Panc1 (cell line): ENCODE measurements at regions not wholly inside any gene's neighbourhood (a gene's known extent, or its start where the extent isn't known, plus 50 kb on each side); places are given as distances from the start of the nearest gene placed in this dataset.

Experiments
- SIN3A ChIP-seq: IDR thresholded peaks from 2 replicates; pipeline ENCODE4 v1.6.1; 2012; ENCODE audit warnings: low read depth, mild to moderate bottlenecking, low read length, moderate library complexity, borderline replicate concordance; ENCODE audit not compliant: insufficient read depth
- TF ChIP-seq, protein P1 (sequence below): fragments of 450-650 bp; IDR thresholded peaks from 2 replicates; pipeline ENCODE4 v1.5.1; 2017; ENCODE audit warnings: mild to moderate bottlenecking
- TF ChIP-seq, protein P2 (sequence below), 2 experiments: IDR thresholded peaks; 2 replicates each; pipeline ENCODE4 v1.6.1; 2011 to 2012; ENCODE audit warnings: low read depth in 2 of 2, control low read depth in 1 of 2, low read length in 1 of 2, mild to moderate bottlenecking in 1 of 2, moderate library complexity in 1 of 2; ENCODE audit not compliant: insufficient read depth in 1 of 2

GRCh38 chr1:214850432-214851050 is 232.0 kb upstream of the KCNK2 start:
- TF ChIP-seq, protein P1, sequence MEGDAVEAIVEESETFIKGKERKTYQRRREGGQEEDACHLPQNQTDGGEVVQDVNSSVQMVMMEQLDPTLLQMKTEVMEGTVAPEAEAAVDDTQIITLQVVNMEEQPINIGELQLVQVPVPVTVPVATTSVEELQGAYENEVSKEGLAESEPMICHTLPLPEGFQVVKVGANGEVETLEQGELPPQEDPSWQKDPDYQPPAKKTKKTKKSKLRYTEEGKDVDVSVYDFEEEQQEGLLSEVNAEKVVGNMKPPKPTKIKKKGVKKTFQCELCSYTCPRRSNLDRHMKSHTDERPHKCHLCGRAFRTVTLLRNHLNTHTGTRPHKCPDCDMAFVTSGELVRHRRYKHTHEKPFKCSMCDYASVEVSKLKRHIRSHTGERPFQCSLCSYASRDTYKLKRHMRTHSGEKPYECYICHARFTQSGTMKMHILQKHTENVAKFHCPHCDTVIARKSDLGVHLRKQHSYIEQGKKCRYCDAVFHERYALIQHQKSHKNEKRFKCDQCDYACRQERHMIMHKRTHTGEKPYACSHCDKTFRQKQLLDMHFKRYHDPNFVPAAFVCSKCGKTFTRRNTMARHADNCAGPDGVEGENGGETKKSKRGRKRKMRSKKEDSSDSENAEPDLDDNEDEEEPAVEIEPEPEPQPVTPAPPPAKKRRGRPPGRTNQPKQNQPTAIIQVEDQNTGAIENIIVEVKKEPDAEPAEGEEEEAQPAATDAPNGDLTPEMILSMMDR: no peak
- TF ChIP-seq, protein P2, sequence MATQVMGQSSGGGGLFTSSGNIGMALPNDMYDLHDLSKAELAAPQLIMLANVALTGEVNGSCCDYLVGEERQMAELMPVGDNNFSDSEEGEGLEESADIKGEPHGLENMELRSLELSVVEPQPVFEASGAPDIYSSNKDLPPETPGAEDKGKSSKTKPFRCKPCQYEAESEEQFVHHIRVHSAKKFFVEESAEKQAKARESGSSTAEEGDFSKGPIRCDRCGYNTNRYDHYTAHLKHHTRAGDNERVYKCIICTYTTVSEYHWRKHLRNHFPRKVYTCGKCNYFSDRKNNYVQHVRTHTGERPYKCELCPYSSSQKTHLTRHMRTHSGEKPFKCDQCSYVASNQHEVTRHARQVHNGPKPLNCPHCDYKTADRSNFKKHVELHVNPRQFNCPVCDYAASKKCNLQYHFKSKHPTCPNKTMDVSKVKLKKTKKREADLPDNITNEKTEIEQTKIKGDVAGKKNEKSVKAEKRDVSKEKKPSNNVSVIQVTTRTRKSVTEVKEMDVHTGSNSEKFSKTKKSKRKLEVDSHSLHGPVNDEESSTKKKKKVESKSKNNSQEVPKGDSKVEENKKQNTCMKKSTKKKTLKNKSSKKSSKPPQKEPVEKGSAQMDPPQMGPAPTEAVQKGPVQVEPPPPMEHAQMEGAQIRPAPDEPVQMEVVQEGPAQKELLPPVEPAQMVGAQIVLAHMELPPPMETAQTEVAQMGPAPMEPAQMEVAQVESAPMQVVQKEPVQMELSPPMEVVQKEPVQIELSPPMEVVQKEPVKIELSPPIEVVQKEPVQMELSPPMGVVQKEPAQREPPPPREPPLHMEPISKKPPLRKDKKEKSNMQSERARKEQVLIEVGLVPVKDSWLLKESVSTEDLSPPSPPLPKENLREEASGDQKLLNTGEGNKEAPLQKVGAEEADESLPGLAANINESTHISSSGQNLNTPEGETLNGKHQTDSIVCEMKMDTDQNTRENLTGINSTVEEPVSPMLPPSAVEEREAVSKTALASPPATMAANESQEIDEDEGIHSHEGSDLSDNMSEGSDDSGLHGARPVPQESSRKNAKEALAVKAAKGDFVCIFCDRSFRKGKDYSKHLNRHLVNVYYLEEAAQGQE (IDR thresholded peaks at IDR 0.05; ENCODE audit: insufficient read depth in 1 of 2, low read depth in 2 of 2, low read length in 1 of 2): no peak
- no peak for TF ChIP-seq SIN3A
